Endometrial microvascular endothelial cells (primary cell): ENCODE measurements at regions not wholly inside any gene's neighbourhood (a gene's known extent, or its start where the extent isn't known, plus 50 kb on each side); places are given as distances from the start of the nearest gene placed in this dataset.
"Not testable (repeated sequence)": the region's sequence is repeated elsewhere in the genome, so short reads cannot be mapped to it uniquely, and the experiment has no call there.

Experiments
- in situ Hi-C: cut with HindIII; loops from 2 replicates; pipeline ENCODE4 v1.10.0; 2017; ENCODE audit warnings: low sequenced_read_pairs, low pct_unique_long_range_greater_than_20kb; ENCODE audit errors: inconsistent ontology term

GRCh38 chr2:122300758-122301157, 545.3 kb downstream of the TSN start:
- in situ Hi-C loops, result no loop called here

- in situ Hi-C loops, result no loop called here
Observed at GRCh38 chr2:122307763-122308162, 552.3 kb downstream of the TSN start.

DNA sequence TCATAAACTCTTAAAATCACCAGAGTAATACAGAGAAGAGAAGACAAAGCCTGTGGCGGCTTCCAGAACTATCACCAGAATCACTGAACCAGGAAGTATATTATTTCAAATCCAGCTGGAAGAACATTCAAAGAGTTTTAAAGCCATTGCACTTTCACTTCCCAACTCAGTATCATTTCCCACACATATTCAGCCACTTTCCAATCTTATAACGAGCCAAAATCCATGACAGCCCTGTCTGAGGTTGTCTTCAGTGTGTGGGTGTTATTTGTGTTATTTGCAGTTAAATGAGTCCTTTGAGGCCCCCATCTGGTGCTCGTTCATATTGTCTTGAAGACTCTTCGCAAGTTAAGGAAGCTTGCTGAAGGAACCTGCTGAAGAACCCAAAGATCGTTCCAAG, 559.9 kb downstream of the TSN start:
- in situ Hi-C loops, result no loop called here

DNA sequence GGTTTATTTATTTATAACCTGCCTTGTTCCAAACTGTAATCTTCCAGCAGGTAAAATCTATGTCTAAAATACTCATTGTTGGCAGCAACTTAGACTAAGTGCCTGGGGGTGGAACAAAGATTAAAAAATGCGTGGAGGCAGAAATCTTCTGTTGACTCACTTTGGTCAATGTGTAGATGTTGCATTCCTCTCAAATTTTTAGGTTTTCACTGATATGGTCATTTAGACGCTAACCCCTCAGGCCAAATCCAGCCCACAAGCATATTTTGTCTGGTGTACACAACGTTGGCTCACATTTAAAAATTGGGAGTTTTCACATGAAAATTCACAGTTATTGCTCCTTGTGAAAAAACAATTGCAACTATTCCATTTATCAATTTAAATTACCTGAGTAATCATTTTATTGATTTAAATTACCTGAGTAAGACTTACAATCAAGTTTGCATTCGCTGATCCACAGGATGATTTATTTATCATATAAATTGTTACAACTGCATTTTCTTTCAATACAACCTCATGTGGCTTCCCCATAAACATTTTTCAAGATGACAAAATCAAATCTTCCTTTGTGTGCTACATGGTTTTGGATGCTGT, 564.2 kb downstream of the TSN start:
- in situ Hi-C loops, result no loop called here

DNA sequence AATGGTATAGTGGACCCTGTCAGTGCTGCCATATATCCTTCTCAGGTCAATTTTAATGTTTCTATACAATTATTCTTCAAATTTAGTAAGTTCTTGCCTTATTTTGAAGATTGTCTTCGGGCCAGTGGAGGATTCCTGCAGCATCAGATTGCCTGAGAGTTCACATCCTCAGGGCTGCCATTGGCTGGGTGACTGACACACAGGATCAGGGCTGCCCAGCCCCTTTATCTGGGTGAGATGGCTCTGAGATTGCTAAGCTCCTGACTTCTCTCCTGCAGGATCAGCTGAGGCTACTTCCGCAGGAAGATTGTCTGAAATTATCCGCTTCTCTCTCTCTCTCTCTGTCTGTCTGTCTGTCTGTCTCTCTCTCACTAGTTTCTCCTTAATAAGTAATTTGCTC, 567.4 kb downstream of the TSN start:
- in situ Hi-C loops, result no loop called here

DNA sequence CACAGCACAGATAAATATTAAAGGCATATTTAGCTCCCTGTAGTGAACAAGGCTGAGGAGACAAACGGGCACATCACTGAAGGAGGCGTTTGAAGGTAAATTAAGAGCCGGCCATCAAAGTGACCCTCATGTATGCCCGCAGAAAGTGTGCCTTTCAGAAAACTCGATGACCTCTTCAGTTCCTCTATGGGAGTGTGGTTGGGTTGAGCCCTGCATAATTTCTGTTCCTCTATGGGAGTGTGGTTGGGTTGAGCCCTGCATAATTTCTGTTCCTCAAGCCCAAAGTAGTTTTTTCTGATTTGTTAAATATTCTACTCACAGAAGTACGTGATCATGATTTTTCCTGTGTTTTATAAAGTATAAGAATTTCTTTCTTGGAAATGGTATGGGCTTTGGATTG, 568.5 kb downstream of the TSN start:
- in situ Hi-C loops, result no loop called here

- in situ Hi-C loops, result no loop called here
Observed at GRCh38 chr2:122326471-122326870, 571.0 kb downstream of the TSN start.

DNA sequence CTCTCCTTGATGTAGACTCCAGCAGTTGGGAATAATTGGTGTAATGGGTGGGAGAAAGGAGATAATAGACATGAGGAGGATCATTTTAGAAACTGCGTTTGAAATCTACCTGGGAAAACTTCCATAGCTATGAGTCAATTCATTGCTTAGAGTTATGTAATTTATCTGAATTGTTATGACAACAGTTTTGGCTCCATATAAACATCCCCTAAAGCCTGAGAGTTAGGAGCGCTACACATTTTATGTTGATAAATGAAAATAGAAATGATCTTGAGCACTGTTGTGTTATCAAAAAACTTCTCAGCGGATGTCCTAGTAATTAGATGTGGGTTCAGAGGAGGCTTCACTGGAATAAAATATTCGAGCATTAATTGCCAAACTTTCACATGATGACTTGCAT, 573.4 kb downstream of the TSN start:
- in situ Hi-C loops, result no loop called here

GRCh38 chr2:122329278-122329677, 573.8 kb downstream of the TSN start:
- in situ Hi-C loops, result no loop called here

GRCh38 chr2:122333932-122334331, 578.5 kb downstream of the TSN start:
- in situ Hi-C loops, result no loop called here

DNA sequence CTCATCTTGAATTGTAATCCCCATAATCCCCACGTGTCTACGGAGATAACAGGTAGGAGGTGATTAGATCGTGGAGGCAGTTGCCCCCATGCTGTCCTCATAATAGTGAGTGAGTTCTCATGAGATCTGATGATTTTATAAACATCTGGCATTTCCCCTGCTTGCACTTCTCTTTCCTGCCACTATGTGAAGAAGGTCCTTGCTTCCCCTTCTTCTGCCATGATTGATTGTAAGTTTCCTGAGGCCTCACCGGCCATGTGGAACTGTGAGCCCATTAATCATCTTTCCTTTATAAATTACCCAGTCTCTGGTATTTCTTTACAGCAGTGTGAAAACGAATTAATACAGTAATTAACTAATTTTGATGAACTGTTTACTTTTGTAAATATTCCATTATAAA, 582.5 kb downstream of the TSN start:
- in situ Hi-C loops, result no loop called here

DNA sequence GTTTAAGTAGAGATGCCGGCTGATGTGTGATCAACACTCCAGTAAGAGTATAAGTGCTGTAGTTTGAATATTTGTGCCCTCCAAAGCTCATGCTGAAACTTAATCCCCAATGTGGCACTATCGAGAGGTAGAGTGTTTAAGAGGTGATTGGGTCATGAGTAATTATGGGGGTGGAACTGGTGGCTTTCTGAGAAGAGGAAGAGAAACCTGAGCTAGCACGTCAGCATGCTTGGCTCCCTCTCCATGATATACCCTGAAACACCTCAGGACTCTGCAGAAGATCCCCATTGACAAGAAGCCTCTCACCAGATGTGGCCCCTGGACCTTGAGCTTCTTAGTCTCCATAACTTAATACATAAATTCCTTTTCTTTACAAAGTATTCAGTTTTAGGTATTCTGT, 584.8 kb downstream of the TSN start:
- in situ Hi-C loops, result no loop called here

GRCh38 chr2:122341007-122341406, 585.6 kb downstream of the TSN start:
- in situ Hi-C loops, result no loop called here

DNA sequence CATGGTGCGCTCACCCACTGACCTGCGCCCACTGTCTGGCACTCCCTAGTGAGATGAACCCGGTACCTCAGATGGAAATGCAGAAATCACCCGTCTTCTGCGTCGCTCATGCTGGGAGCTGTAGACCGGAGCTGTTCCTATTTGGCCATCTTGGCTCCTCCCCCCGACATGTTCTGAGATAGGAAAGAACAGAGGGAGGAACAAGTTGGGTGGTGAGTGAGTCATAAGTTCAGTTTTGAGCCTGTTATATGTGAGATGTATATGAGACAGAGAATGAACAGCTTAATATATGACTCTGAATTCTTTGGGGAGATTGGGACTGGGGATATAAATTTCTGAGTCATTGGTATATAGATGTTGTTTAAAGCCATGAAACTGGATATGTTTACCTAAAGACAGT, 596.7 kb downstream of the TSN start:
- in situ Hi-C loops, result not testable (repeated sequence)

DNA sequence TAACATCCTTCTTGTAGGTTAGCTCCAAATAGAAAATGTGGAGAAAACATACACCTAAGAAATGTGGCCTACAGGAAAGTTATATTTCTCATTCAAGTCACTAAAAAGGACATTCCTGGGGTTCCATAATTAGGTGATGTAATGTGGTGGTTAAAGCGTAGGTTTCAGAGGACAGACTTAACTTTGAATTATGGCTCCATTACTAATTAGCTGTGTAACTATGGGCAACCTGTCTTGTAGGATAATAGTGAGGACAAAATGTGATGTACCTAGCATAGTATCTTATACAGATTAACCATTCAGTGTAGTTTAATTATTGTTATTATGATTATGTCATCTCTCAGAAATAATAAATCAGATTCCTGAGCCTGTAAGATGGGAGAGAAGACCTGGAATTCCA, 602.5 kb downstream of the TSN start:
- in situ Hi-C loops, result no loop called here

DNA sequence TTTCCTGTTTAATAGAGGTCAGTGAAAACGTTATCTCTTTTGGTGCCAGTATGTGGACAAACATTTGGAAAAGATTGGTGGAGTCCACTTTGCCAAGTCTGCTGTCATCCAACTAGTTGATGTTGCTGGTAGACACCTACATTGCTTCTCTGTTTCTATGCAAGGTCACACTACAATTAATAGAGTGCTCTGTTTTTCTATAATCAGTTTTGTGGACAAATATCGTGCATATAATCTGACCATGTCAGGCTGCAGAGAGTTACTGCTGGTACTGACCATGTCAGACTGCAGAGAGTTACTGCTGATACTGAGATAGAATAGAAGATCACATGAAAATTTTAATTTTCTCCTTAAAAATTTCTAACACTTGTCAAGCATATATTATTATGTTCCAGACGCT, 603.3 kb downstream of the TSN start:
- in situ Hi-C loops, result no loop called here

DNA sequence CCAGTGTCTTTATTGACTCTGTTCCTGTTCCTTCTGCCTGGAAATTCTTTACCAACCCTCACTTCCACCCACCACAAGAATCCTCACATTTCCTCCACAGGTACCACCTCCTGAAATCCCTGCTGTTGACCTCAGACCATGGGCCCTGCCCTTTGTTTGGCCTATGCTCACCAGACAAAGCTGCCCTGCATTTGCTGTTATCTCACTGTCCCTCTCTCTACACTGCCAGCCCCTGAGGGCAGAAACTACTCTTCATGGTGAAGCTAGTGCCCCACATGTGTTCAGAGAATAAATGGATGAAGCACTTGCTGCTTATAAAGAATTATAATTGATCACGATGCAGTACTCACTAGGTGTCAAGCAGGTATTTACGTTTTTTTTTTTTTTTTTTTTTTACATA, 608.4 kb downstream of the TSN start:
- in situ Hi-C loops, result no loop called here

DNA sequence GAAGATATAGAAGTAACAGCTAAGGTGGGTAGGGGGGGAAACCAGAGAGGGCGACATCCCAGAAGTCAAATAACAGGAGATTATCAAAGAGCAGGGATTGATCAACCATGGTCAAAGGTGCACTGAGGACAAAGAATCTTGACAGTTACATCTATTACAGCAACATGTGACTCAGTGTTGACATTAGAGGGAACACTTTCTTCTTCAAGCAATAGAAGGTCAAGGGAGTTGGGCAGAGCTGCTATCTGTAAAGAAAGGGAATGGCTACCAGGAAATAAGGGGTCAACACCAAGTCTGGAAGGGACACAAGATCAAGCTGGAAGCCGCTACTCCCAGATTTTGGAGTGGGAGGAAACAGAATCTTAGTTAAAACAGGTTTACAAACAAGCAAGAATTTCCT, 611.0 kb downstream of the TSN start:
- in situ Hi-C loops, result no loop called here

- in situ Hi-C loops, result no loop called here
Observed at GRCh38 chr2:122366969-122367645, 611.7 kb downstream of the TSN start.

- in situ Hi-C loops, result no loop called here
Observed at GRCh38 chr2:122367646-122368010, 612.2 kb downstream of the TSN start.

GRCh38 chr2:122368576-122369243, 613.3 kb downstream of the TSN start:
- in situ Hi-C loops, result no loop called here
